ENCODE measurements at regions not wholly inside any gene's neighbourhood (a gene's known extent, or its start where the extent isn't known, plus 50 kb on each side); places are given as distances from the start of the nearest gene placed in this dataset.
A peak's percentile ranks its signal among the peaks of the same experiment; 100 is the strongest.
"Not testable (repeated sequence)": the region's sequence is repeated elsewhere in the genome, so short reads cannot be mapped to it uniquely, and the experiment has no call there.

GRCh38 chr11:45411228-45411946, 125.2 kb upstream of the SYT13 start:
- DNase-seq (ENCODE audit: low spot score): peak; percentile 68

GRCh38 chr11:45410391-45411227, 124.5 kb upstream of the SYT13 start:
- DNase-seq (ENCODE audit: low spot score): no peak

- DNase-seq (ENCODE audit: low spot score): no peak
Observed at GRCh38 chr11:45409587-45409986, 123.4 kb upstream of the SYT13 start.

GRCh38 chr11:45407226-45407625, 121.1 kb upstream of the SYT13 start:
- no peak for DNase-seq (ENCODE audit: low spot score)

- DNase-seq (ENCODE audit: low spot score): no peak
Observed at GRCh38 chr11:45405916-45406670, 120.0 kb upstream of the SYT13 start.

- not testable (repeated sequence) for DNase-seq (ENCODE audit: low spot score)
Observed at GRCh38 chr11:45403521-45403920, 117.4 kb upstream of the SYT13 start.

- no peak for DNase-seq (ENCODE audit: low spot score)
Observed at GRCh38 chr11:45402049-45402630, 116.0 kb upstream of the SYT13 start.

GRCh38 chr11:45400591-45400990, 114.5 kb upstream of the SYT13 start:
- DNase-seq (ENCODE audit: low spot score): no peak

GRCh38 chr11:45399166-45399565, 113.0 kb upstream of the SYT13 start:
- no peak for DNase-seq (ENCODE audit: low spot score)

- no peak for DNase-seq (ENCODE audit: low spot score)
Observed at GRCh38 chr11:45398325-45398724, 112.2 kb upstream of the SYT13 start.

- DNase-seq (ENCODE audit: low spot score): no peak
Observed at GRCh38 chr11:45396394-45396793, 110.3 kb upstream of the SYT13 start.

GRCh38 chr11:45395947-45396346, 109.8 kb upstream of the SYT13 start:
- no peak for DNase-seq (ENCODE audit: low spot score)

- DNase-seq (ENCODE audit: low spot score): no peak
Observed at GRCh38 chr11:45395421-45395820, 109.3 kb upstream of the SYT13 start.

- DNase-seq (ENCODE audit: low spot score): no peak
Observed at GRCh38 chr11:45394294-45395085, 108.3 kb upstream of the SYT13 start.

- DNase-seq (ENCODE audit: low spot score): no peak
Observed at GRCh38 chr11:45393826-45394225, 107.7 kb upstream of the SYT13 start.

- DNase-seq (ENCODE audit: low spot score): no peak
Observed at GRCh38 chr11:45393334-45393733, 107.2 kb upstream of the SYT13 start.

GRCh38 chr11:45392591-45393091, 106.5 kb upstream of the SYT13 start:
- DNase-seq (ENCODE audit: low spot score): peak; percentile 19

- no peak for DNase-seq (ENCODE audit: low spot score)
Observed at GRCh38 chr11:45392154-45392553, 106.0 kb upstream of the SYT13 start.

GRCh38 chr11:45391168-45391850, 105.2 kb upstream of the SYT13 start:
- no peak for DNase-seq (ENCODE audit: low spot score)

GRCh38 chr11:45390407-45390806, 104.3 kb upstream of the SYT13 start:
- no peak for DNase-seq (ENCODE audit: low spot score)
